Right atrium auricular region (tissue), 2 donors: ENCODE measurements at regions not wholly inside any gene's neighbourhood (a gene's known extent, or its start where the extent isn't known, plus 50 kb on each side); places are given as distances from the start of the nearest gene placed in this dataset.

ENCODE experiments used
- DNase-seq: peaks from one replicate; pipeline ENCODE4 v3.0.0-alpha.2; 2019; ENCODE audit warnings: low spot score
- H3K27ac ChIP-seq, 2 donors: fragments of 200-600 bp; sonication (generic); 1 replicate in 1 of 2; 2 replicates in 1 of 2; pipeline ENCODE4 v1.5.1; 2016 to 2019
- H3K27me3 ChIP-seq, 2 donors: fragments of 200-600 bp; sonication (generic); one replicate each; pipeline versions ENCODE4 v1.5.1 to v1.6.0; 2017 to 2019
- H3K36me3 ChIP-seq: fragments of 200-600 bp; sonication (generic); one replicate; pipeline ENCODE4 v1.5.1; 2016
- H3K4me1 ChIP-seq, 2 donors: fragments of 200-600 bp; sonication (generic); one replicate each; pipeline versions ENCODE4 v1.5.1 to v1.6.0; 2017 to 2019
- H3K4me3 ChIP-seq, 2 donors: fragments of 200-600 bp; sonication (generic); 1 replicate in 1 of 2; 2 replicates in 1 of 2; pipeline ENCODE4 v1.5.1; 2017 to 2019; ENCODE audit warnings: mild to moderate bottlenecking in 1 of 2, moderate library complexity in 1 of 2
- H3K9me3 ChIP-seq, 2 donors: fragments of 200-600 bp; sonication (generic); one replicate each; pipeline ENCODE4 v1.5.1; 2019
- TF ChIP-seq, protein P1 (sequence below), 2 donors: fragments of 200-600 bp; sonication (generic); IDR thresholded peaks; one replicate each; pipeline ENCODE4 v1.5.1; 2019; ENCODE audit warnings: antibody characterized with exemption in 2 of 2

DNA sequence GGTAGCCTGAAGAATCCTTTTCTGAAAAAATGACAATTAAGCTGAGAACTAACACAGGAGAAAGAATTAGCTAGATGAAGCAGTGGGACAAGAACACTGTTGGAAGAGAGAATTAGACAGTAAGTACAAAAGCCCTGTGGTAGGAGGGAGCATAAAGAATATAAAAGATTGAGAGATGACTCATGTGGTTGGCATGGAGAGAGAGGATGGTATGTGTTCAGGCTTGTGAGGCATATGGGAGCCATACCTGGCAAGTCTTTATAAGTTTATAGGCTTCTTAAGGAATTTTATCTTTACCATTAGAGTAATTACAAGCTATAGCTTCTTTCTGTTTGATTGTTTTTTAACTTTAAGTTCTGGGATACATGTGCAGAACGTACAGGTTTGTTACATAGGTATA lies 325.0 kb downstream of the ARL6IP6 start:
- Histone ChIP-seq H3K27ac (no peak overlapping the region), H3K36me3 (no peaks in the 10 kb centered on the region), H3K27me3 (no peaks in the 10 kb centered on the region), H3K4me3 (no peak overlapping the region), H3K9me3 (peaks cover 0 to 9% of the 10 kb centered on the region in 2 donors), H3K4me1 (no peaks in the 10 kb centered on the region)
- TF ChIP-seq, protein P1, sequence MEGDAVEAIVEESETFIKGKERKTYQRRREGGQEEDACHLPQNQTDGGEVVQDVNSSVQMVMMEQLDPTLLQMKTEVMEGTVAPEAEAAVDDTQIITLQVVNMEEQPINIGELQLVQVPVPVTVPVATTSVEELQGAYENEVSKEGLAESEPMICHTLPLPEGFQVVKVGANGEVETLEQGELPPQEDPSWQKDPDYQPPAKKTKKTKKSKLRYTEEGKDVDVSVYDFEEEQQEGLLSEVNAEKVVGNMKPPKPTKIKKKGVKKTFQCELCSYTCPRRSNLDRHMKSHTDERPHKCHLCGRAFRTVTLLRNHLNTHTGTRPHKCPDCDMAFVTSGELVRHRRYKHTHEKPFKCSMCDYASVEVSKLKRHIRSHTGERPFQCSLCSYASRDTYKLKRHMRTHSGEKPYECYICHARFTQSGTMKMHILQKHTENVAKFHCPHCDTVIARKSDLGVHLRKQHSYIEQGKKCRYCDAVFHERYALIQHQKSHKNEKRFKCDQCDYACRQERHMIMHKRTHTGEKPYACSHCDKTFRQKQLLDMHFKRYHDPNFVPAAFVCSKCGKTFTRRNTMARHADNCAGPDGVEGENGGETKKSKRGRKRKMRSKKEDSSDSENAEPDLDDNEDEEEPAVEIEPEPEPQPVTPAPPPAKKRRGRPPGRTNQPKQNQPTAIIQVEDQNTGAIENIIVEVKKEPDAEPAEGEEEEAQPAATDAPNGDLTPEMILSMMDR (IDR thresholded peaks at IDR 0.05): no peak
- DNase-seq: no peak

GRCh38 chr2:153028626-153029025 lies 310.2 kb downstream of the ARL6IP6 start:
- Histone ChIP-seq H3K4me1 (no peaks in the 10 kb centered on the region), H3K9me3 (no peaks in the 10 kb centered on the region), H3K36me3 (no peaks in the 10 kb centered on the region), H3K27me3 (no peaks in the 10 kb centered on the region), H3K27ac (no peak overlapping the region), H3K4me3 (no peak overlapping the region)
- no peak for DNase-seq
- TF ChIP-seq, protein P1 (IDR thresholded peaks at IDR 0.05): no peak

- Histone ChIP-seq H3K4me1 (no peaks in the 10 kb centered on the region), H3K36me3 (no peaks in the 10 kb centered on the region), H3K27ac (no peak overlapping the region), H3K27me3 (no peaks in the 10 kb centered on the region), H3K9me3 (no peaks in the 10 kb centered on the region), H3K4me3 (no peak overlapping the region)
- DNase-seq: no peak
- TF ChIP-seq, protein P1 (IDR thresholded peaks at IDR 0.05): no peak
These were observed 309.1 kb downstream of the ARL6IP6 start for GRCh38 chr2:153027533-153027932.

GRCh38 chr2:153020201-153020600 lies 301.8 kb downstream of the ARL6IP6 start:
- peaks cover 0 to 14% of the 10 kb centered on the region in 2 donors for H3K9me3 ChIP-seq
- no peak overlapping the region for H3K27ac ChIP-seq
- no peak overlapping the region for H3K4me3 ChIP-seq
- H3K4me1 ChIP-seq: no peaks in the 10 kb centered on the region
- TF ChIP-seq, protein P1 (IDR thresholded peaks at IDR 0.05): no peak
- DNase-seq: no peak
- H3K27me3 ChIP-seq: no peaks in the 10 kb centered on the region
- no peaks in the 10 kb centered on the region for H3K36me3 ChIP-seq

DNA sequence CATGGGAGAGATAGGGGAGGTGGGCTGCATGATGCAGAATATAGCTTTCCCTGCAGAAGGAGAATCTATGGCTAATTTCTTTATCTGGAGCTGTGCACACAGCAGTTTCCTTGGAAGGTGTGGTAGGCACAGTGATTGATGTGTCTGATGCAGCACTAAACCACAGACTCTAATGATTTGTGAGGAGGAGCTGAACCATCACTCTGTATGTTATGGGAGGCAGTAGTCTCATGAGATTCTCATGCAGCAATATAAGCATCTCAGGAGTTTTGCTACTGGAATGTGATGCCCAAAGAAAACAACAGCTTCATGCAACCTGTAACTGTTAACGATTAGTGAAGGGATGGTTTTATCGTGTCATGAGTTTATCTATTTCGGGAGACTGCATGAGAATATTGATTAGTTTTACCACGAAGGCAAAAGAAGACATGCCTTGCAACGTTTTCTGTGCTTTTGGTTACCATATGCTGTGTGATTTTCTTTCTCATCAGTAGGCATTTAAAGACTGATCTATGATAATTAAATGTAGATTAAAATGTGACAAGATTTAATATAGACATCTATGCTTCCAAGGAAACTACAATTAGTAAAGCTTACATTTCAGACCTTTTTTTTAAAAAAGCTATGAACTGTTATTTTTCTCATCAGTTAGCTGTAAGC lies 286.8 kb downstream of the ARL6IP6 start:
- Histone ChIP-seq H3K4me1 (no peaks in the 10 kb centered on the region), H3K9me3 (no peaks in the 10 kb centered on the region), H3K27ac (no peak overlapping the region), H3K36me3 (no peaks in the 10 kb centered on the region), H3K4me3 (no peak overlapping the region), H3K27me3 (no peaks in the 10 kb centered on the region)
- no peak for DNase-seq
- TF ChIP-seq, protein P1 (IDR thresholded peaks at IDR 0.05): no peak

DNA sequence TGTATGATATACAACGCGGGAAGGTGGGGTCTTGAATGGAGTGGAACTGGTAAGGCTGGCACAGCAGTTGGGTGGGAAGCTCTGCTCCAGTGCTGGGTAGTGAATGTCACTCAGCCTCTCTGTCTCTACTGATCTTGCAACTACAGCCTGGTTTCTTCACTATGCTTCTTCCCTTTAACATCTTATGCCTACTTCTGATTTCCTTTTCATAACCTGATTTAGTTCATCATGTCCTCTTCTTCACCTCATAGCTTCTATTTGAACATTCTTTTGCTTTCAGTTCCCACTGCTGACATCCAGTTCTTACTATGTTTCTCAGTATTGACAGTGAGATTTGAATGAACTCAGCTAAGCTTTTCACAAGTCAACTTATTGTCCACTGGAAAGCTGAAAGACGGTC lies 286.2 kb downstream of the ARL6IP6 start:
- TF ChIP-seq, protein P1 (IDR thresholded peaks at IDR 0.05): no peak
- H3K4me1 ChIP-seq: no peaks in the 10 kb centered on the region

More for the DNA sequence above, 286.2 kb downstream of the ARL6IP6 start:
- H3K9me3 ChIP-seq: no peaks in the 10 kb centered on the region
- no peaks in the 10 kb centered on the region for H3K27me3 ChIP-seq
- H3K27ac ChIP-seq: no peak overlapping the region
- no peak for DNase-seq
- no peaks in the 10 kb centered on the region for H3K36me3 ChIP-seq
- no peak overlapping the region for H3K4me3 ChIP-seq
